T-helper 2 cell treated with Interferon-gamma antibody and Interleukin-4, amounts not matched to agents 5 μg/mL and 100 μg/mL, for 36 hours (primary cell): ENCODE measurements at regions not wholly inside any gene's neighbourhood (a gene's known extent, or its start where the extent isn't known, plus 50 kb on each side); places are given as distances from the start of the nearest gene placed in this dataset.

Source experiments
- DNase-seq: peaks from one replicate; pipeline ENCODE4 v3.0.0; 2021; ENCODE audit warnings: low spot score
- H3K27ac Mint-ChIP-seq: one replicate; pipeline ENCODE4 v1.8.0; 2021; ENCODE audit warnings: mild to moderate bottlenecking, mixed read lengths
- H3K27me3 Mint-ChIP-seq: one replicate; pipeline ENCODE4 v1.8.0; 2021; ENCODE audit warnings: low read depth, mixed read lengths
- H3K36me3 Mint-ChIP-seq: one replicate; pipeline ENCODE4 v1.8.0; 2021; ENCODE audit warnings: low read depth, mixed read lengths
- H3K4me1 Mint-ChIP-seq: one replicate; pipeline ENCODE4 v1.8.0; 2021; ENCODE audit warnings: low read depth, mixed read lengths
- H3K4me3 Mint-ChIP-seq: one replicate; pipeline ENCODE4 v1.8.0; 2022; ENCODE audit warnings: mild to moderate bottlenecking, moderate library complexity, mixed read lengths
- H3K9me3 Mint-ChIP-seq: one replicate; pipeline ENCODE4 v1.8.0; 2021; ENCODE audit warnings: mixed read lengths

GRCh38 chr12:41778934-41779333 is 365.7 kb downstream of the GXYLT1 start:
- H3K9me3 Mint-ChIP-seq = no peaks in the 10 kb centered on the region
- DNase-seq = no peak
- H3K4me1 Mint-ChIP-seq = no peaks in the 10 kb centered on the region
- H3K27ac Mint-ChIP-seq = no peak overlapping the region
- no peak overlapping the region for H3K4me3 Mint-ChIP-seq
- H3K27me3 Mint-ChIP-seq = no peaks in the 10 kb centered on the region
- no peaks in the 10 kb centered on the region for H3K36me3 Mint-ChIP-seq

GRCh38 chr12:41777064-41777790 is 367.4 kb downstream of the GXYLT1 start:
- DNase-seq = no peak
- no peaks in the 10 kb centered on the region for H3K27me3 Mint-ChIP-seq
- no peaks in the 10 kb centered on the region for H3K9me3 Mint-ChIP-seq
- no peak overlapping the region for H3K27ac Mint-ChIP-seq
- H3K4me3 Mint-ChIP-seq = no peak overlapping the region
- H3K36me3 Mint-ChIP-seq = no peaks in the 10 kb centered on the region
- no peaks in the 10 kb centered on the region for H3K4me1 Mint-ChIP-seq

GRCh38 chr12:41772478-41772877 is 372.2 kb downstream of the GXYLT1 start:
- no peak for DNase-seq
- Mint-ChIP-seq H3K9me3 (no peaks in the 10 kb centered on the region), H3K27me3 (no peaks in the 10 kb centered on the region), H3K4me3 (no peak overlapping the region), H3K36me3 (no peaks in the 10 kb centered on the region), H3K4me1 (peaks cover 1% of the 10 kb centered on the region), H3K27ac (no peak overlapping the region)

GRCh38 chr12:41769810-41770209 is 374.9 kb downstream of the GXYLT1 start:
- no peak overlapping the region for H3K4me3 Mint-ChIP-seq
- peaks cover 1% of the 10 kb centered on the region for H3K4me1 Mint-ChIP-seq
- no peak overlapping the region for H3K27ac Mint-ChIP-seq

GRCh38 chr12:41768456-41768855 is 376.2 kb downstream of the GXYLT1 start:
- Mint-ChIP-seq H3K36me3 (no peaks in the 10 kb centered on the region), H3K4me1 (peaks cover 1% of the 10 kb centered on the region), H3K27ac (no peak overlapping the region), H3K27me3 (no peaks in the 10 kb centered on the region), H3K4me3 (no peak overlapping the region), H3K9me3 (no peaks in the 10 kb centered on the region)
- DNase-seq = no peak

More at GRCh38 chr12:41769810-41770209, 374.9 kb downstream of the GXYLT1 start:
- Mint-ChIP-seq H3K9me3 (no peaks in the 10 kb centered on the region), H3K27me3 (no peaks in the 10 kb centered on the region), H3K36me3 (no peaks in the 10 kb centered on the region)
- DNase-seq = no peak

- H3K27ac Mint-ChIP-seq = no peak overlapping the region
- H3K4me3 Mint-ChIP-seq = no peak overlapping the region
- no peaks in the 10 kb centered on the region for H3K4me1 Mint-ChIP-seq
- H3K9me3 Mint-ChIP-seq = no peaks in the 10 kb centered on the region
- no peaks in the 10 kb centered on the region for H3K27me3 Mint-ChIP-seq
- no peak for DNase-seq
- H3K36me3 Mint-ChIP-seq = no peaks in the 10 kb centered on the region
These were observed 382.0 kb downstream of the GXYLT1 start for GRCh38 chr12:41762691-41763090.

- Mint-ChIP-seq H3K4me3 (no peak overlapping the region), H3K4me1 (no peaks in the 10 kb centered on the region), H3K36me3 (no peaks in the 10 kb centered on the region), H3K9me3 (no peaks in the 10 kb centered on the region), H3K27me3 (no peaks in the 10 kb centered on the region), H3K27ac (no peak overlapping the region)
- no peak for DNase-seq
These were observed 399.1 kb downstream of the GXYLT1 start for GRCh38 chr12:41745593-41745992.

GRCh38 chr12:41743835-41744234 is 400.8 kb downstream of the GXYLT1 start:
- no peak for DNase-seq

GRCh38 chr12:41739066-41739465 is 405.6 kb downstream of the GXYLT1 start:
- no peaks in the 10 kb centered on the region for H3K9me3 Mint-ChIP-seq
- no peaks in the 10 kb centered on the region for H3K36me3 Mint-ChIP-seq

More at GRCh38 chr12:41743835-41744234, 400.8 kb downstream of the GXYLT1 start:
- Mint-ChIP-seq H3K9me3 (no peaks in the 10 kb centered on the region), H3K27me3 (no peaks in the 10 kb centered on the region), H3K4me1 (no peaks in the 10 kb centered on the region), H3K4me3 (no peak overlapping the region), H3K27ac (no peak overlapping the region), H3K36me3 (no peaks in the 10 kb centered on the region)

GRCh38 chr12:41737423-41737822 is 407.3 kb downstream of the GXYLT1 start:
- Mint-ChIP-seq H3K4me1 (no peaks in the 10 kb centered on the region), H3K36me3 (no peaks in the 10 kb centered on the region), H3K27ac (no peak overlapping the region), H3K9me3 (no peaks in the 10 kb centered on the region), H3K27me3 (no peaks in the 10 kb centered on the region), H3K4me3 (no peak overlapping the region)
- DNase-seq = no peak

More at GRCh38 chr12:41739066-41739465, 405.6 kb downstream of the GXYLT1 start:
- no peaks in the 10 kb centered on the region for H3K27me3 Mint-ChIP-seq
- no peak overlapping the region for H3K4me3 Mint-ChIP-seq
- no peaks in the 10 kb centered on the region for H3K4me1 Mint-ChIP-seq
- H3K27ac Mint-ChIP-seq = no peak overlapping the region
- no peak for DNase-seq

GRCh38 chr12:41736436-41736835 is 408.2 kb downstream of the GXYLT1 start:
- no peak for DNase-seq
- no peak overlapping the region for H3K4me3 Mint-ChIP-seq
- no peaks in the 10 kb centered on the region for H3K27me3 Mint-ChIP-seq
- no peaks in the 10 kb centered on the region for H3K36me3 Mint-ChIP-seq
- no peaks in the 10 kb centered on the region for H3K9me3 Mint-ChIP-seq
- no peaks in the 10 kb centered on the region for H3K4me1 Mint-ChIP-seq
- no peak overlapping the region for H3K27ac Mint-ChIP-seq

GRCh38 chr12:41731691-41732090 is 413.0 kb downstream of the GXYLT1 start:
- Mint-ChIP-seq H3K9me3 (no peaks in the 10 kb centered on the region), H3K4me1 (no peaks in the 10 kb centered on the region), H3K27ac (no peak overlapping the region), H3K4me3 (no peak overlapping the region), H3K27me3 (no peaks in the 10 kb centered on the region), H3K36me3 (no peaks in the 10 kb centered on the region)
- no peak for DNase-seq

GRCh38 chr12:41731061-41731460 is 413.6 kb downstream of the GXYLT1 start:
- Mint-ChIP-seq H3K4me3 (no peak overlapping the region), H3K4me1 (no peaks in the 10 kb centered on the region), H3K27me3 (no peaks in the 10 kb centered on the region), H3K27ac (no peak overlapping the region), H3K9me3 (no peaks in the 10 kb centered on the region), H3K36me3 (no peaks in the 10 kb centered on the region)
- no peak for DNase-seq

- no peaks in the 10 kb centered on the region for H3K36me3 Mint-ChIP-seq
- H3K4me1 Mint-ChIP-seq = no peaks in the 10 kb centered on the region
- DNase-seq = no peak
- H3K4me3 Mint-ChIP-seq = no peak overlapping the region
- no peaks in the 10 kb centered on the region for H3K9me3 Mint-ChIP-seq
- no peaks in the 10 kb centered on the region for H3K27me3 Mint-ChIP-seq
- H3K27ac Mint-ChIP-seq = no peak overlapping the region
These were observed 420.5 kb downstream of the GXYLT1 start for GRCh38 chr12:41724216-41724615.

- Mint-ChIP-seq H3K9me3 (no peaks in the 10 kb centered on the region), H3K4me3 (no peak overlapping the region), H3K36me3 (no peaks in the 10 kb centered on the region), H3K4me1 (no peaks in the 10 kb centered on the region), H3K27me3 (no peaks in the 10 kb centered on the region), H3K27ac (no peak overlapping the region)
- DNase-seq = no peak
These were observed 425.5 kb downstream of the GXYLT1 start for GRCh38 chr12:41719214-41719613.
